Activated CD4-positive, alpha-beta T cell treated with anti-CD3 and anti-CD28 coated beads, Interleukin-10, Interleukin-2, amounts not matched to agents 100 ng/mL and 50 ng/mL, durations not matched to agents 16 hours and 8 hours (primary cell): ENCODE measurements at regions not wholly inside any gene's neighbourhood (a gene's known extent, or its start where the extent isn't known, plus 50 kb on each side); places are given as distances from the start of the nearest gene placed in this dataset.
"Not testable (repeated sequence)": the region's sequence is repeated elsewhere in the genome, so short reads cannot be mapped to it uniquely, and the experiment has no call there.

ENCODE experiments used
- DNase-seq: peaks from one replicate; pipeline ENCODE4 v3.0.0-alpha.2; 2020

- not testable (repeated sequence) for DNase-seq
Measured at GRCh38 chr15:84094720-84095119, 140.9 kb upstream of the GOLGA6L4 start.

GRCh38 chr15:84097053-84097452, 138.5 kb upstream of the GOLGA6L4 start:
- not testable (repeated sequence) for DNase-seq

GRCh38 chr15:84098604-84099003, 137.0 kb upstream of the GOLGA6L4 start:
- no peak for DNase-seq

- no peak for DNase-seq
Measured at GRCh38 chr15:84099181-84099580, 136.4 kb upstream of the GOLGA6L4 start.

GRCh38 chr15:84103345-84103744, 132.2 kb upstream of the GOLGA6L4 start:
- DNase-seq, result no peak

- DNase-seq, result no peak
Measured at GRCh38 chr15:84104853-84105252, 130.7 kb upstream of the GOLGA6L4 start.

- DNase-seq, result no peak
Measured at GRCh38 chr15:84108728-84109127, 126.8 kb upstream of the GOLGA6L4 start.

GRCh38 chr15:84111575-84111974, 124.0 kb upstream of the GOLGA6L4 start:
- DNase-seq, result no peak

GRCh38 chr15:84112025-84112424, 123.5 kb upstream of the GOLGA6L4 start:
- DNase-seq, result peak; percentile 4

GRCh38 chr15:84113919-84114318, 121.7 kb upstream of the GOLGA6L4 start:
- DNase-seq, result no peak

GRCh38 chr15:84114680-84115079, 120.9 kb upstream of the GOLGA6L4 start:
- not testable (repeated sequence) for DNase-seq

GRCh38 chr15:84119351-84119750, 116.2 kb upstream of the GOLGA6L4 start:
- DNase-seq, result not testable (repeated sequence)

- not testable (repeated sequence) for DNase-seq
Measured at GRCh38 chr15:84120903-84121302, 114.7 kb upstream of the GOLGA6L4 start.

- DNase-seq, result not testable (repeated sequence)
Measured at GRCh38 chr15:84128706-84129105, 106.9 kb upstream of the GOLGA6L4 start.

- not testable (repeated sequence) for DNase-seq
Measured at GRCh38 chr15:84130098-84130831, 105.3 kb upstream of the GOLGA6L4 start.

GRCh38 chr15:84135931-84136456, 99.6 kb upstream of the GOLGA6L4 start:
- DNase-seq, result not testable (repeated sequence)

GRCh38 chr15:84142888-84143337, 92.7 kb upstream of the GOLGA6L4 start:
- peak; percentile 86 for DNase-seq

GRCh38 chr15:84143753-84144314, 91.7 kb upstream of the GOLGA6L4 start:
- DNase-seq, result no peak

GRCh38 chr15:84144946-84145345, 90.6 kb upstream of the GOLGA6L4 start:
- not testable (repeated sequence) for DNase-seq

- DNase-seq, result not testable (repeated sequence)
Measured at GRCh38 chr15:84146299-84146698, 89.3 kb upstream of the GOLGA6L4 start.

GRCh38 chr15:84147307-84147706, 88.3 kb upstream of the GOLGA6L4 start:
- DNase-seq, result not testable (repeated sequence)

- no peak for DNase-seq
Measured at GRCh38 chr15:84151205-84151931, 84.2 kb upstream of the GOLGA6L4 start.

GRCh38 chr15:84152381-84152979, 83.1 kb upstream of the GOLGA6L4 start:
- DNase-seq, result not testable (repeated sequence)
